GM19238 (cell line): ENCODE measurements at regions not wholly inside any gene's neighbourhood (a gene's known extent, or its start where the extent isn't known, plus 50 kb on each side); places are given as distances from the start of the nearest gene placed in this dataset.
A peak's percentile ranks its signal among the peaks of the same experiment; 100 is the strongest.

Experiments used
- DNase-seq: peaks from one replicate; pipeline ENCODE4 v3.0.0; 2011; ENCODE audit warnings: low spot score; ENCODE audit not compliant: insufficient read length

- no peak for DNase-seq
These were observed 218.1 kb upstream of the NFE2L3 start for GRCh38 chr7:25933921-25934320.

- no peak for DNase-seq
These were observed 211.7 kb upstream of the NFE2L3 start for GRCh38 chr7:25940086-25940906.

DNA sequence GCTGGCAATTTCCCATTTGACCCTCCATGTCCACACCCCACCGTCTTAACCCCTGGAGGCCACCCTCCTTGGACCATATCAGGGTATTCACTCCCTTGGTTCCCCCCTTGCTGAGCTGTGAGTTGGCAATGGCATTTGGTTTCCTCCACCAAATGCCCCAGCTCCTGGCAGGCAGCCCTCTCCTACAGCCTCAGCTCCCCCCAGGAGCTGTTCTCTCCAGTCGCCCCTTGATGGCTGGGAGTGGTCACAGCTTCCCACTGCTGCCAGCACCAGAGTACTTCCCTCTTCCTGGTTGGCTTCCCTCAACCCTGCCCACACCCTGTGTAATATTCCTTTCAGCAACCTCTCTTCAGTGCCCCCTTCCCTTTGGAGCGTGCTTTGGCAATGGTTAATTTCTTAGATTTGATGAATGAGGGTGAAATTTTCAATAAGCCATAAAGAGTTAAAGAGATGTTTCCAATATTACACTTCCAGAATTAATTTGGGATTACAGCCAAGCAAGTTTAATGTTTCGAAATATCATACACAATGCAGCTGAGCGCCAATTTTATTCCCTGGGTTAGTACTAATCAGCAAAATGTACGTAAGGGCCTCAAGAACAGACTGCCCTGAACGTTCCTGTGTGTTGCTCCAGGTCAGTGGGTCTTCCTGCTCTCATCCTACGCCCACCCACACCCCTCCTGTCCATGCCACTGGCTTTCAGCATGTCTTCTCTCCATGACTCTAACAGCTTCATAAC, 207.1 kb upstream of the NFE2L3 start:
- no peak for DNase-seq

DNA sequence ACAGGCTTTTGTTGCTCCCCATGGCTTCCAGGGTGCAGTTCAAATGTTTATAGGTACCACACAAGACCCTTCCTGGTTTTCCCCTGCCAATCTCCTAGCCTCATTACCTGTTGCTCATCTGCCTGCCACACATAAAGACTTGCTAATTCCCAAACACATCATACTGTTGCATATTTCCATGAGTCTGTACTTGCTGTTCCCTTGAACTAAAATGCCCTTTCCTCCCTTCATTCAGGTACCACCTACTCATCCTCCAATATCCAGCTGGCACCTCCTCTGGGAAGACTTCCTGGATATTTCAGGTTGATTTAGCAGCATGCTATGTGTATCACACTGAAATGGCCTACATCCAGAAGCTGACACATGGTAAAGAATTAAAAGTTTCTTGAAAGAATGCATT, 206.4 kb upstream of the NFE2L3 start:
- no peak for DNase-seq

DNA sequence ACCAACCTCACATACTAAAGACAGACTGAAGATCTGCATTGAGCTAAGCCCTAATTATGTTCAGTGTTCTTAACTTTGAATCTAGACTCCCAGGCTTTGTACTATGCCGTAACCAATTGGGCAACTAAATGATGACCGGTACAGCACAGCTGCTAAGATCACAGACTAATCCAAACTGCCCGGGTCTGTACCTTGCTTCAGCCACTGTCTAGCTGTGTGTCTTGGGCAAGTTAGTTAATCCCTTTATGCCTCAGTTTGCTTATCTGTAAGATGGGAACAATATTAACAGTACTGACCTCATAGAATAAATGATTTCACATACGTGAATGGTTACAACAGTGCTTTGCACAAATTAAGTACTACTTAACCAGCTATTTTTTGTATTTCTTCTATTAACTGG, 205.8 kb upstream of the NFE2L3 start:
- DNase-seq, result no peak

GRCh38 chr7:25947669-25948516, 204.1 kb upstream of the NFE2L3 start:
- no peak for DNase-seq

DNA sequence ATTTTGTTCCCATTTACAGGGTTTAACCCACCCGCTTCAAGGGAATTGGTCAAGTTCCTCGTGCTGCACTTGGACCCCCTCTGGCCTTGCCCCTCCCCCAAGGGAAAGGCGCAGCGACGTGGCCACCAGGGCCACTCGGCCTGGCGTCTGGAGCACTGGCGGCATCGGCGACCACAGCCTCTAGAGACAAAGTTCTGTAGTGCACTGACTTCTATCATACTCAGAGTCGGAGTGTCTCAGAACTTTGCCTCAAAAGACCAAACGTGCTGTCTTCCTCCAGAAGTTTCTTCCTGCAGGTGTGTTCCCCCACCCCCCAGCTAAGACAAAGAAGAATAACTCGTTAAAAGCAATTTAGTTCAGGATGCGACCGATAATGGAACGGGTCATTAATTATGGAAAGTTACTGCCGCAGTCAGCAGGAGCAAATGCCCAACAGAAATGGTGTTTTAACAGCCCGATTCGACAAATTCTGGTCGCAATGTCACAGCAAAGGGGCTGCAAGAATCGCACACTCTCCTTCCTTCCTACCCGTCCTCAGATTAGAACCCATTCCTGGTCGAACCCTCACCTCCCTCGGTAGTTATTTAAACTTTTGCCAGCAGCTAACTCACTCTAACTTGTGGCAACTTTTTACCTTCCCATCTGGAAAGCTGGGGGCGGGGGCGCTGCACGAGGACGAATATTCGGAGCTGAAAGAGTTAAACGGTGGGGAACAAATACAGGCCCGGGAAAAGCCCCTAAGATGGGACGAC, 202.1 kb upstream of the NFE2L3 start:
- no peak for DNase-seq

DNA sequence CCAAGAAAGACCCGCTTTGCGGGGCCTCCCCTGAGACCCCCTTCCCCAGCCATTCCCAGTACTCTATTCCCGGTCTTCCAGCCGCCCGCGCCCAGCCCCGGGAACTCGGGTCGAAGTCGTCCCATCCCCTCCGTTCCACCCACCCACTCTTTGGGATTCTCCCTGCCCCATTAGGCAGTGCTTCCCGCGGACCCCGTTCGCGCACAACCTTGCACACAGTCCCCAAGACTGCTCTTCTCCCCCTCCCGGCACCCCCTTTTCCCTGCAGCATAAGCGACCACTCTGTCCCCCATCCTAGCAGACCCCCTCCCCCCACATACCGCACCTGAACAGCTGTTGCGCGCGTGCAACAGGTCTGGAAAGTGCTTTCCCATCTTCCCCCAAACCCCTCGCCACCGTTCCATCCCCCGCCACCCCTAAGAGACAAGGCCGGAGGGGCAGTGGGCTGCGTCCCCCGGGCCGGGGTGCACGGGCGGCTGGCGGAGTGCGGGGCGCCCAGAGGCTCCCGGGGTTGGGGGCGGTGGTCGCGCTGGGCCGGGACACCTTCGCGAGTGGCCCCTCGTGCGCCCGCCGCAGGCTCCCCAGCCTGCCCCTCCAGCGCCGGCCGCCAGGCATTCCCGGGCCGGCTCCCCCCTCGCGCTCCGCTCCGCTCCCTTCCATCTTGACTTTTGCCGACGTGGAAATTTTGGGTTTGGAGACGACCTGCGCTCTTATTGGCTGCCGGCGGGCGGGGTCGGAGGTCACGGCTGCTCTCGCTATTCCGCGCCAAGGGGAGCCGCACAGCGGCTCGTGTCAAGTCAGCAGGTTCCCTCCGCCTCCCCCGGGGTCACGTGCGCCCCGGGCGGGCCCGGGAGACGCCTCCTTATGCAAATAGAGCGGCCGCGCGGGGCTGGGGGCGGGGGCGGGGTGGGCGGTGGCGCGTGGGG, 201.2 kb upstream of the NFE2L3 start:
- peak; percentile 95 for DNase-seq

GRCh38 chr7:25951414-25952260, 200.4 kb upstream of the NFE2L3 start:
- no peak for DNase-seq

DNA sequence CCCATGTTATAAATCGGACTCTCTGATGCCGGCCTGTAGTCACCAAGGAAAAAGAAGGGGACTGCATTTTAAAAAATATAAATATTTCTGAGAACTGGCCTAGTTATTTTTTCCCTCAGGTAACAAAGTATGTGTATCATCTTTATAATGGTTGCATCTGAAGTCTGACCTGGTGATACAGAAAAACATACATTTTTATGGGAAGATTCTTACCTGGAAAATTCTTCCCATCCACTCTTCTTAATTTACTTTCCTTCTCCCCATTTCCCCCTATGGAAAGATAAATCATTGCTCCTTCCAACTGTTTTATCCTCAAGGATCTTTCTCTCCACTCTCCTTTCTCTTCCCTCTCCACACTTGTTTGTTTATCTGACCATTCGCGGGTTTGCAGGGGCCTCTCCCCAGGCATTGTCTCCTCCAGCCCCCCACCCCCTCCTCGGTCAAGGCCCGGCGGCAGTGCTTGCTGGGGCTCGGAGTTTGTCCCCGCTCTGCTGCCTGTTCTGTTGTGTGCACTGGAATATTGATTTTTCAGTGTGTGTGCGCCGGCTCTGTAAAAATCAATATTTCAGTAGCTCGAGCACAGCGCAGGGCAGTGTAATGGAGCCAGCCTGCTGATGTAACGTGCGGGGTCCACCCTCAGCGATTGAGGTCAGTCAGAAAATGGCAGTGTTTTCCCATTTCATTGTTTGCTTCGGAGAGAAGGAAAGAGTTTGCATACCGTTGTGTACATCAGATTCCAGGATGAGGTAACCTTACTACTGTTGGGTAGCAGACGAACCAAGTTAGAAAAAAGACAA, 199.5 kb upstream of the NFE2L3 start:
- no peak for DNase-seq

GRCh38 chr7:25953859-25954258, 198.1 kb upstream of the NFE2L3 start:
- DNase-seq, result no peak

- DNase-seq, result no peak
These were observed 197.6 kb upstream of the NFE2L3 start for GRCh38 chr7:25954395-25954794.

DNA sequence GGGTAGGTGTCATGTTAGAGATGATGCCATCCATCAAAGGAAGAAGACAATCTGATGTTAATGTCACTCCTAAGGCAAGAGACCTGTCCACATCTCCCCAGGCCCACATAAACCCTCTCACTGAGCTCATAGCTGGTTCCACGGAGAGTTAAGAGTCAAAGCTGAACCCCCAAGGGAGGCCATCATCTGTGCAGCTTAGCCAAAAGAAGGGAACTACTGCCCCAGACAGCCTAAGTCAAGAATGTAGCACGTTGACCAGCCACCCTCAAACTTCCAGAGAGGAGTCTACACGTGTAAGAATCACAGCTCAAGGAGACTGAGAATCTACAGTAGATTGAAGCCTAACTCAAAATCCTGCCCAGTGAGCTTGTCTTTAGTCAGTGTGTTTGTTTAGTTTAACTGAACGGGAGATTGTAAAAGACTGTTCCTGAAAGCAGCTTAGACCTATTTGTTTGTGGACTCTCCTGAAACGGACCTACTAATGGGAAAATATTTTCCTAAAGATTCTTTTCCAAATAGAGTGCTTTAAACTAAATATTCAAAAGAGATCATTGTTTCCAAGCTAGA, 192.7 kb upstream of the NFE2L3 start:
- DNase-seq, result no peak

GRCh38 chr7:25963733-25964132, 188.3 kb upstream of the NFE2L3 start:
- DNase-seq, result no peak

DNA sequence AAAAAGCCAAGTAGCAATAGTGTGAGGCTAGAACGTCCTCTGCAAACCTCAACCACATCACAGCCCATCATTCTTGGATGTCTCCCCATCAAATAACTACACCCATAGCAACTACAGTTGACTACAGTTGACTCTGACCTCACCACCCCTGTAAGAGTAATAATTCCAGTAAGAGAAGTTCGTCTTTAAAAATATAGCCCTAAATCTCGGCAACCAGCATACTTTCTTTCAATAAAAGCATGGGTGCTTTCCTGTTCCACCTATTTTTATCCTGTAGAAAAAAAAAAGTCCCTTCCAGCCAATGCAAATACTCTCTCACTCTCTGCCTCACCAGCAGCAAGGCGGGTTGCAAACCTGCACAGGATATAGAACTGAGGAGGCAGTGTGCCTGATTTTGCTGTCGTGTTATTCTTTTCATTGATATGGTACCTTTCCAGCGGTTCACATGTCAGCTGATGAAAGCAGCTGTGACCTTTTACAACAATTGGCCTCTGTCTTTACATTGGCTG, 187.5 kb upstream of the NFE2L3 start:
- DNase-seq, result no peak

DNA sequence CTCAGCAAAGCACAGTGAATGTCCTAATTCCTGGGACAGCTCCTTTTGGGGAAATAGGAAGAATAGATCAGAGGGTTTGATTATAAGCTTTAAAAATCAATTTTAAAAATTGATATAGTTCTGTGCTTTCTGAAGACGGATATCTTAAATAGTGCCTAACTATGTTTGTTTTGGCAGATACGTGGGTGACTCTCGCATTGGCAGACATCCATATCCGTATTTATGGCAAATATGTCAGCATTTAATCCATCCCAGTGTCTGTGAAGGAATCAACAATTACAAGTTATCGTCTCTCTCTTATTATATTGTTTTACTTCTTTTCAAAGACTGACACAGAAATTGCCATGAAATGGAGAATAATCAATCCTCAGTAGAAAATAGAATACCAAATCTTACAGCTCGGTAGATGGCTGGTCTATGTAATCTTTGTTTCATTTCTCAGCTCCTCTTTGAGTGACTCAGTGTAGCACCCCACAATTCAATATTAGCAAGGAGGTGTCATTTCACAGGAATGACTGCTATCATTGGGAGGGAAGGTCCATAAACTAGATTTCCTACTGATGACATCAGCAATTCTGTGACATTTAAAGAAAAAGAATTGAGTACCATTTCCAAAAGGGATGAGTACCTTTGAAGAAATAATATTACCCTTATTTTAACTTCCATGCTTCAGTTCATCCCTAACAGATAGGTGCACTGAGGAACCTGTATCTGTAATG, 186.4 kb upstream of the NFE2L3 start:
- no peak for DNase-seq

DNA sequence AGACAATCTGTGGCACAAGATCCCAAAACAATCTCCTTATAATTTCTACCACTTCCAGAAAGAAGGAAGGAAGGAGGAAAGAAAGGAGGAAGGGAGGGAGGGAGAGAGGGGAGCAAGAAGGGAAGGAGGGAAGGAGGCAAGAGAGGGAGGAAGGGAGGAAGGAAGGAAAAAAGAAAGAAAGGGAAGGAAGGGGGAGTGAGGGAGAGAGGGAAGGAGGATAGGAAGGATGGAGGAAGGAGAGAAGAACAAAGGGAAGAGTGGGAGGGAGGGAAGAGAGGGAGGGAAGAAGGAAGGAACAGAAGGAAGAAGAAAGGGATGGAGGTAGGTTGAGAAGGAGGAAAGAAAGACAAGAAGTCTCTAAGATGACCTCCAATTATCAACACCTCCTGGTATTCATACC, 185.5 kb upstream of the NFE2L3 start:
- no peak for DNase-seq
